GM23338 (cell line): ENCODE measurements at regions not wholly inside any gene's neighbourhood (a gene's known extent, or its start where the extent isn't known, plus 50 kb on each side); places are given as distances from the start of the nearest gene placed in this dataset.

Experiments
- ATAC-seq: fragments of 200-7000 bp; cut with Tn5 transposase; 3 replicates; pipeline ENCODE4 v1.9.1; 2020
- DNase-seq: peaks from one replicate; pipeline ENCODE4 v3.0.0-alpha.2; 2015; ENCODE audit warnings: low spot score
- H2AFZ ChIP-seq: fragments of 200-600 bp; sonication (generic); 2 replicates; pipeline ENCODE4 v1.8.0; 2016; ENCODE audit warnings: antibody characterized with exemption, mild to moderate bottlenecking, moderate library complexity
- H3F3A ChIP-seq: fragments of 200-600 bp; sonication (generic); replicated peaks from 2 replicates; pipeline ENCODE4 v1.8.0; 2017; ENCODE audit warnings: antibody characterized with exemption, mixed run types, low read depth
- H3K27ac ChIP-seq: fragments of 200-600 bp; sonication (generic); 2 replicates; pipeline ENCODE4 v1.6.1; 2016; ENCODE audit warnings: low read depth
- H3K27me3 ChIP-seq: fragments of 200-600 bp; sonication (generic); 2 replicates; pipeline ENCODE4 v1.8.0; 2016; ENCODE audit warnings: mild to moderate bottlenecking, mixed run types, moderate library complexity; ENCODE audit not compliant: insufficient read depth
- H3K36me3 ChIP-seq: fragments of 200-600 bp; sonication (generic); 2 replicates; pipeline ENCODE4 v1.8.0; 2016; ENCODE audit warnings: mild to moderate bottlenecking; ENCODE audit not compliant: insufficient read depth
- H3K4me1 ChIP-seq: fragments of 200-600 bp; sonication (generic); 2 replicates; pipeline ENCODE4 v1.8.0; 2016; ENCODE audit warnings: mild to moderate bottlenecking, moderate library complexity; ENCODE audit not compliant: insufficient read depth
- H3K4me2 ChIP-seq: fragments of 200-600 bp; sonication (generic); 2 replicates; pipeline ENCODE4 v1.7.1; 2017; ENCODE audit warnings: mixed run types
- H3K4me3 ChIP-seq: fragments of 200-600 bp; sonication (generic); 2 replicates; pipeline ENCODE4 v1.6.1; 2016; ENCODE audit warnings: mixed run types
- H3K79me2 ChIP-seq: fragments of 200-600 bp; sonication (generic); replicated peaks from 2 replicates; pipeline ENCODE4 v1.8.0; 2017; ENCODE audit warnings: mild to moderate bottlenecking; ENCODE audit not compliant: insufficient read depth
- H3K9me2 ChIP-seq: fragments of 200-600 bp; sonication (generic); 2 replicates; pipeline ENCODE4 v1.8.0; 2017; ENCODE audit not compliant: insufficient read depth
- H4K20me1 ChIP-seq: fragments of 200-600 bp; sonication (generic); replicated peaks from 2 replicates; pipeline ENCODE4 v1.8.0; 2017; ENCODE audit warnings: mild to moderate bottlenecking; ENCODE audit not compliant: insufficient read depth
- H3K27ac Mint-ChIP-seq: 2 replicates; pipeline ENCODE4 v1.8.0; 2020; ENCODE audit warnings: inconsistent platforms, mild to moderate bottlenecking, moderate library complexity, mixed read lengths
- H3K27me3 Mint-ChIP-seq: 3 replicates; pipeline ENCODE4 v1.8.0; 2022; ENCODE audit warnings: low read depth, mild to moderate bottlenecking, moderate library complexity, mixed read lengths, inconsistent platforms; ENCODE audit not compliant: insufficient read depth, poor library complexity
- H3K36me3 Mint-ChIP-seq: 3 replicates; pipeline ENCODE4 v1.8.0; 2021; ENCODE audit warnings: low read depth, mild to moderate bottlenecking, inconsistent platforms, moderate library complexity, mixed read lengths
- H3K4me1 Mint-ChIP-seq: 3 replicates; pipeline ENCODE4 v1.8.0; 2020; ENCODE audit warnings: mild to moderate bottlenecking, inconsistent platforms, mixed read lengths
- H3K4me3 Mint-ChIP-seq: 3 replicates; pipeline ENCODE4 v1.8.0; 2021; ENCODE audit warnings: moderate library complexity, mild to moderate bottlenecking, inconsistent platforms, mixed read lengths
- H3K9me3 Mint-ChIP-seq: 3 replicates; pipeline ENCODE4 v1.8.0; 2020; ENCODE audit warnings: moderate library complexity, mild to moderate bottlenecking, inconsistent platforms, mixed read lengths
- CREB1 ChIP-seq: fragments of 250-450 bp; sonication (Bioruptor Pico); IDR thresholded peaks from 2 replicates; pipeline ENCODE4 v1.5.0; 2020; ENCODE audit warnings: low read depth, mild to moderate bottlenecking, moderate library complexity
- CTCF ChIP-seq, 2 experiments: fragments of 200-600 bp in 1 of 2; sonication (generic) in 1 of 2; conservative IDR thresholded peaks; 2 replicates each; pipeline versions ENCODE4 v1.5.1 to v1.6.1; 2016 to 2017; ENCODE audit warnings: antibody characterized with exemption in 2 of 2, low read depth in 2 of 2, mild to moderate bottlenecking in 2 of 2, moderate library complexity in 1 of 2
- ETS1 ChIP-seq: IDR thresholded peaks from 2 replicates; pipeline ENCODE4 v1.6.1; 2016; ENCODE audit warnings: antibody characterized with exemption
- EZH2 ChIP-seq: fragments of 200-600 bp; sonication (generic); IDR thresholded peaks from one replicate; pipeline ENCODE4 v1.8.0; 2017; ENCODE audit warnings: antibody characterized with exemption, mild to moderate bottlenecking, low read depth; ENCODE audit not compliant: unreplicated experiment
- EZH2phosphoT487 ChIP-seq: fragments of 200-600 bp; sonication (generic); IDR thresholded peaks from one replicate; pipeline ENCODE4 v1.8.1; 2018; ENCODE audit warnings: antibody characterized with exemption; ENCODE audit not compliant: unreplicated experiment
- JUNB ChIP-seq: IDR thresholded peaks from one replicate; pipeline ENCODE4 v1.6.1; 2016; ENCODE audit warnings: antibody characterized with exemption; ENCODE audit not compliant: unreplicated experiment
- NANOG ChIP-seq: IDR thresholded peaks from 2 replicates; pipeline ENCODE4 v1.6.1; 2016; ENCODE audit warnings: antibody characterized with exemption, borderline replicate concordance
- POLR2AphosphoS5 ChIP-seq: IDR thresholded peaks from 2 replicates; pipeline ENCODE4 v1.6.1; 2016; ENCODE audit warnings: antibody characterized with exemption, low read depth
- REST ChIP-seq: IDR thresholded peaks from one replicate; pipeline ENCODE4 v1.6.1; 2018; ENCODE audit warnings: antibody characterized with exemption; ENCODE audit not compliant: unreplicated experiment
- STAT1 ChIP-seq: IDR thresholded peaks from one replicate; pipeline ENCODE4 v1.6.1; 2016; ENCODE audit warnings: antibody characterized with exemption; ENCODE audit not compliant: unreplicated experiment
- ZNF114 ChIP-seq: fragments of 250-450 bp; sonication (Bioruptor Pico); IDR thresholded peaks from 2 replicates; pipeline ENCODE4 v1.5.0; 2020; ENCODE audit warnings: mild to moderate bottlenecking, moderate library complexity
- ZNF331 ChIP-seq: fragments of 250-450 bp; sonication (Bioruptor Pico); IDR thresholded peaks from 2 replicates; pipeline ENCODE4 v1.5.0; 2020; ENCODE audit warnings: low read depth, mild to moderate bottlenecking, moderate library complexity
- ZNF462 ChIP-seq: fragments of 250-450 bp; sonication (Bioruptor Pico); IDR thresholded peaks from 2 replicates; pipeline ENCODE4 v1.5.0; 2020; ENCODE audit warnings: mild to moderate bottlenecking, moderate library complexity

- Histone ChIP-seq H3K9me2 (0 out of 2 replicates have a peak, but pooled peaks cover 6% of the 10 kb centered on the region), H3K4me2 (no peak overlapping the region), H3K27me3 (no peaks in the 10 kb centered on the region), H3K79me2 (no peaks in the 10 kb centered on the region), H3K4me3 (no peak overlapping the region), H3K36me3 (no peaks in the 10 kb centered on the region), H2AFZ (no peak overlapping the region), H4K20me1 (no peaks in the 10 kb centered on the region), H3K4me1 (no peaks in the 10 kb centered on the region), H3K27ac (no peak overlapping the region), H3F3A (no peaks in the 10 kb centered on the region)
- H3K27ac Mint-ChIP-seq = no peak overlapping the region
- H3K36me3 Mint-ChIP-seq = no peaks in the 10 kb centered on the region
- no peak for TF ChIP-seq ZNF331 (CRISPR knock-in tag)
- no peak for TF ChIP-seq EZH2
- no peak for TF ChIP-seq JUNB
- TF ChIP-seq ZNF462 (CRISPR knock-in tag) = no peak
- no peak for TF ChIP-seq ETS1
- no peak for TF ChIP-seq STAT1
- TF ChIP-seq CTCF (conservative IDR thresholded peaks at IDR 0.05; ENCODE audit: low read depth in 2 of 2) = no peak
- TF ChIP-seq REST = no peak
- no peak for TF ChIP-seq NANOG
- no peak for TF ChIP-seq POLR2AphosphoS5
- no peak for TF ChIP-seq EZH2phosphoT487
- no peak for TF ChIP-seq ZNF114
- TF ChIP-seq CREB1 (CRISPR knock-in tag) = no peak
- H3K9me3 Mint-ChIP-seq = no peaks in the 10 kb centered on the region
- no peak for DNase-seq
- H3K4me3 Mint-ChIP-seq = no peak overlapping the region
- peaks cover 4% of the 10 kb centered on the region; the same call in 1 of the 3 replicates for H3K4me1 Mint-ChIP-seq
- no peaks in the 10 kb centered on the region for H3K27me3 Mint-ChIP-seq
- ATAC-seq = no peak
Measured at GRCh38 chr4:167406181-167406580, 171.9 kb upstream of the SPOCK3 start.
